SKM-1 (cell line): ENCODE measurements at regions not wholly inside any gene's neighbourhood (a gene's known extent, or its start where the extent isn't known, plus 50 kb on each side); places are given as distances from the start of the nearest gene placed in this dataset.
"Not testable (repeated sequence)": the region's sequence is repeated elsewhere in the genome, so short reads cannot be mapped to it uniquely, and the experiment has no call there.

Experiments
- DNase-seq: peaks from one replicate; lab custom pipeline; 2025; ENCODE audit not compliant: unreplicated experiment; lab: John Stamatoyannopoulos, UW

DNA sequence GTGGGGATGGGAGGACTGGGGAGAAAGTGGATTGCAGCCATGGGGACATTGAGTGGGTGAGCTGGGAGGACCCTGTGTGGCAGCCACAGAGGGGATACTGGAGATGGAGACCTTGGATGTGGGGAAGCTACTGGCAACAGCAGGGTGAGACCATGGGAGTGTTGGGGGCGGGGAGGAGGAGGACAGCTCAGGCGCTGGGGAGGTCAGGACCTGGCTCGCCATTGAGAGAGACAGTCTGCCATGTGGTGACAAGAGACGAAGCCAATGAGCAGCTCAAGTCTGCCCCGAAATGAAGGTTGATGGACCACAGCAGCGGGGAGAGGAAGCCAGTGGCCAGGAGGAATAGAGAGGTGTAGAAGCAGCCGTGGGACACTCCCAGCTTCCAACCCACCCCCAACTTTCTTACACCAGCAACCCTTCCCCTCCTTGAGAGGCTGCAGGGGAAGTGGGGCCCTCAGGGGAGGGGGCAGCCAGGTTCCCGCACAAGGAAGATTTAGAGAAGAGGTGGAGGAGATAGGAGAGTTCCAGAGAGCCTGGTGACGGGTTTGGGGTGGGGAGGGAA, 118.1 kb downstream of the ASB7 start:
- no peak for DNase-seq

DNA sequence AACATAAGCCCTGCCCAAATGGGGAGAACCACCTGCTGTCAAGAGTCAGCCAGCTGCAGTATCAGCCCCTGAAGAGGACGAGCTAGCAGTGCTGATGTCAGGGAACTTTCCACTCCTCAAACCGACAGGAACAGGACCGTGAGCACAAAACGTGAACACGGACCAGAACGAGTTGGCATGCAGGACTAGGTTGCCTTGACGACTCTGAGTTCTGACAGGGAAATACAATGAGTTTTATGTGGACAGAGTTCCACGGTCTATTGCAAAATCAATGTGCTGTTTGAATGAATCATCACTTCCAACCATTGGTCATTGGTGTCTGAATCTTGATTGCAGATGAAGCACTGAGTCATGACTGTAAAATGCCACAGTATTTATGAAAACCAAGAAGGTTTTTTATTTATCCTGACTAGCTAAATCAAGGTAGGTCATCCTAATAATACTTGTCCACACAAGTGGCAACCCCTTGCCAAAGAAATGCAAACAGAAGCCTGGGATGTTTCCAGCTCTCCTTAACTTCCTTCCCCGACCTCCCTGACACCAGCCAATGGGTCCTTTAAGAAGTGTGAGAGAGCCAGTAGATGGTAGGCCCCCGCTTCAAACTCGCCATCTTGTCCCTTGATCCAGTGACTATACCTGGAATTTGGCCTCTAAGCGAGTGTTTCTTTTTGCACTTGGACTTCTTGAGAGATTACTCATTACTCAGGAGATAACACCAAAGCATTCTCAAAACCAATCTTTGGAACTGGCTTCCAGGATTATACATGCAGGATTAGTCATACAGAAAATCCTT, 119.6 kb downstream of the ASB7 start:
- peak; percentile 64 for DNase-seq

DNA sequence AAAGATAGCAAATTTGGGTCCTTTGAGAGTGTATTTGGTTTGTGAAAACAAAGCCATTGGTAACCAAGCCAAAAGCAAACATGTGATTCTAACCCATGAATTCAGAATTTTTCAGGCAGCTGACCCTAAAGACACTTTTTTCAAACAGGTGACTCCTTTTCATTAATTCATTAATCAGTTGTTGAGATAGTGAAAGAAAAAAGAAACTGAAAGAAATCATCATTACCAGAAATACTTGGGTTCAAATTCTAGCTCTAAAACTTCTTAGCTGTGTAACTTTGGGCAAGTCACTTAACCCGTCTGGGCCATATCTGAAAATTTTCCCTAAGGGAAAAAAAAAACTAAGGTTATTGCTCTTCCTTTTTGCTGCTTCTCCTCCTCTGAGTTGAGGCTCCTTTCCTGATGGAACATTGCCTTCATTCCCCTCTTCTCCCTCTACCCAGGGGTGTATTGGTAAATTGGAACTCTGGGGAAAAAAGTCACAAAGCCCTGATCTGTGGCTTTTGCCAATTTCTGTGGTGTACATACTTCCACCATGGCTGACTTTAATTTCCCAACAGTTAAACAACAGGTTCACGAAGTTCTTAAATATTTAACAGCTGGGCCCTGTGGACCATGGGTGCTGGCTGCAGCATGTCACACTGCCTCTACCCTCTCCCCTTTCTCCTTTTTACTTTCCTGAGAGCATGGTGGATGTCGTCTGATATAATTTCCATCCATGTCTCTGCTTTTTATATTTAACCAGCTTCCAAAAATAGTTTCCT, 120.3 kb downstream of the ASB7 start:
- DNase-seq, result no peak

DNA sequence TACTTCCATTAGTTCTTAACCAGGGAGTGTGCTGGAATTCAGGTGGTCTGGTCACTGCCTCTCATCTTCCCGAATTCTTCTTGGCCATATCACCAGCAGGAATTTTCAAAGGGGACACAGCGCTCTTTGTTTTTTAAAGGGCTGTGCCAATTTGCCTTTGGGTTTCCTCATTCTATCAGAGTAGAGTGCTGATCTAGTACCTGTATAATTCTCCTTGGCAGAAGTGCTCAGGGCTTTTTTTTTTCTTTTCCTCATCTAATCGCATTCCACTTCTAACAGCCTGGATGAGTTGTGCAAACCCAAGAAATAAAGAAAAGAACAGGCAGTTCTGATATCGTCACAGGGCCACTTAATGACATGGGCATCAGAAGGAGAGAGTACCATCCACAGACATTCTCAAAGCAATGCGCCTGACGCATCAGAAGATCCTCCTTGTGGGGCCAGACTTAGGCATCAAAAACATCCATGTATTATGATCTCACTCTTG, 121.0 kb downstream of the ASB7 start:
- DNase-seq, result no peak

DNA sequence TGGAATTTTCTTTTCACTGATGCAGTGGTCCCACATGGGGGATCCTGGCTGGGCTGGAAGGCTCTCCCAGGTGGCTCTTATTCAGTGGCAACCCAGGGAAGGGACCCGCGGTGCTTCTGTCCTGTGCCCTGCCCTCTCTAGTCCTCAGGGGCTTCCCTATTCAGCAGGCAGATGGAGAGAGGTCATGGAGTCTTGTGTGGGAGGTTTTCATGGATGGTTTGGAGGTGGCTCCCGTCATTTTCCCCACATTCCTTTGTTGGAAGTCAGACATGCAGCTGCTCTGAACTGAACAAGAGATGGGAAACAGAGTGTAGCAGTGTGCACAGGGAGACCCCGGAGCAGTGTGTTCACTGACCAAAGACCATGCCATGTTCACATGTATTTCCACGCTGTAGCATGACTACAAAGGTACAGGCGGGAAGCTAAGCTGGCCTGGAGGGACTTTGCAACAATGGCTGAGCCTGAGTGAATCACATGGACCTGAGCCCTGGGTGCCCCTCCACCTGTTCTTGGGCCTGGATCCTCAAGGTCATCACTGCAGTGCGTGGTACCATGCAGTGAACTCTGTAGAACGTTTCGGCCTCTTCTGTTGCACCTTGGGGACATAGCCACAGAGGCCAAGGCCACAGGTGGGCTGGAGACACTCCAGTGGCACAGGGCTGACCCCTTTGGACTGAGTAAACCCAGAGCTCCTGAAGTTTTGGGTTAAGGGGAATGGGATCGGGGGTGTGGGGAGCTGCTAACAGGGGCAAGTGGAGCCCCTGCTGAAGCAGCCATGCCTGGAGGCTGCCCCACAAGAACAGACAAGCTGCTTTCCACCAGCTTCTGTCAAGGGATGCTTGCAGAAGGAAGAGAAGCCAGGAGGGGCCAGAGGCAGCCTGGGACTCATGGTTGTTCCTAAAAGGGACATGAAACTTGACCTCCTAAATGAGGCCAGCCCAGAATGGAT, 123.0 kb downstream of the ASB7 start:
- DNase-seq, result no peak

DNA sequence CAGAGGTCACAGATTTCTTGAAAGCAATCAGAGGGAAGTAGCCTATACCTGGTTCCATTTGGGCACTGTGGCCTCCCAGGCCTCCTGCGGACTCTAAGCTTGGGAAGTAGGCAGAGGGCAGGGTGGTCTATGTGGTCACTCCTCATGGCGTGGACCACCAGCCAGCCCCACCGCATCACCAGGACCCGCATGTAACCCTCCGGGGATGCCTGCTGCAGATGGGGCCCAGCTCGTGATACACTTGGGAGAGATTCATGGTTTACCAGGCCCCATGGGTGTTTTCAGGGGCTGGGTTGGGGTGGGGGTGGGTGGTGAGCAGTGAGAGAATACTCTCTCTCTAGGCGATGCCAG, 123.7 kb downstream of the ASB7 start:
- no peak for DNase-seq

DNA sequence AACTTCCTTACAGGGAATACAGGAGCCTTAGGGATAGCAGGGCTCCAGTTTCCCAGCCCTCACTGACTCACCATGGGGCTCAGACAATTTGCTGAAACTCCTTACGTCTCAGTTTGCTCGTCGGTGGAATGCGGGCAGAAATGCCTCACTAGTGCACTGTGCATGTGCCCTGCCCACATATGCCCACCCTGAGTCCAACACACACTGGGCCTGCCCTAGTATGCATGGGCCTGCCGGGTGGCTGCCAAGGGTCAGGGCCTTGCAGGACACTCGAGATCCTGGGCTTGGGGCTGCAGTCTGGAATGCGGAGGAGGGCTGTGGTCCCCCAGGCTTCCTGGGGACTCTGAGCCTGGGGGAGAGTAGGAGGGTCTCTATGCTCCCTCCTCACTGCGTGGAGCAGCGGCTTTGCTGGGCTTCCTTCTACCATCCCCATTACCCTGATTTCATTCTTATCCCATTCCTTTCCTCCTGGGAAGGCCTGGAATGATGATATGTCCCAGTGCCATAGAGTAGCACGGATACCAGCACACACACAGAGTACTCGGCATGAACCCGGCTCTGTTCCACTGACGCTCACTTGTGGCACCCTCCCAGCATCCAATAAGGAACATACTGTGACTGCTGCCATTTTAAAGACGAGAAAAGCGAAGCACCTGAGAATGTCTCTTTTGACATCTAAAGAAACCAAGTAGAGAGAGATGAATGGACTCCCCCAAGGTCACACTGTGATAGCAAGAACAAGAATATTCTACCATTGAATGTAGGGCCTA, 124.2 kb downstream of the ASB7 start:
- DNase-seq, result no peak

DNA sequence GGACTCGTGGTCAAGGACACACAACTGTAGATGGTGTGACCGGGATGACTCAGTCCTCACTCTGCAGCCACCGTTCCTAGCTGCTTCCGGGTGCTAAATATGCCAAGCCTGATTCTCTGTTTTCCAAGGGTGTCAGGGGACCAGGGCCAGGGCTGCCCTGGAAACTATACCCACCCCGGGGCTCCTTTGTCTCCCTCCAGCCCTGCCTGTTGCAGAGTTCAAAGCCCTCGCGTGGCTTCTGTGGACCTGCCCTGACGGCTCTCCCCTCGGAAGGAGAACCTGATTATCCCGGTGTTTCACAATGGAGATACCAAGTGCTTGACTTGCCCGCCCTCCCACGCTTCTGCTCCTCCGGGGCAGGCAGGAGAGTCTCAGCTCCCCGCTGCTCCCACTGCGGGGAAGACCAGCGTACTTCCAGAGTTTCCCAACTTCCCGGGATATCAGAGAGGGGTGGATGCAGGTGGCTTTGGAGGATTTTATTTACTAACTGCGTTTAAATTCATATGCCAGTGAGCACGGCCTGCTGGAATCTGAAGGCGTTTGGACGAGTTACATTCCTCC, 125.0 kb downstream of the ASB7 start:
- no peak for DNase-seq

DNA sequence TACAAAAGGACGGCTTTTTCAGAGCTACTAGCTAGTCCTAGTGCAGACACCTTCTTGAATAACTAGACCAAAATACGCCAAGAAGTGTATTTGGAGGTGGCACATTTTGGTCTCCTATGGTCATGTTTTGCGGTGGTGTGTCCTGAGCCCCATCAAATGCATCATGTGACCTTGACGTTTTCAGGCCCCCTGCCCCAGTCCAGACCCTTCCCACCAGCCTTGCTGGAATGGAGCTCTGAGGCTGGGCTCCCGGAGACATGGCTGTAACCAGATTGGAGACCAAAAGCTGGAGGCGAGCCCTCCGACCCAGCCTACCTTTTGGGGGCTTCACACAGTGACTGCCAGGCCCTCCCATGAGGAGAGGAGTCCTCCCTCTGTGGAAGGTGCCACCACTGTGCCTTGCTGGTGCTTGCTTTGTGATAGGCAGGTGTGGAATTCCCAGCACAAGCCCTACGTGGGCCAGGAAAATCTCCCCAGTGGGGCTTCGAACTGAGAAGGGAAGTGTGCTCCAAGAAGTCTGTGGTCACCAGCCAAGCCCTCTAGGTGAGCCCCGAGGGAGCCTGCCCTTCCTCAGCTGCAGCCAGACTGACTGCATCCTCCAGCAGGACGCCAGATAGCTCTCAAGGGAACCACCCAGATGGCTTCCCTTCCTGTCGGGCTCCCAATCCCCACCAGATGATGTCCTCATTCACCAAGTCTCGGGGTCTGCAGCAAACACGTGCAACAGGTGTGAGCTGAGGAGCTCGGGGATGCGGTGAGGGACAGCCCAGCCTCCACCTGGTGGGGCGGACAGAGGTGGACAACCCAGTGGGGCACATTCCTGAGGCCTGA, 126.2 kb downstream of the ASB7 start:
- no peak for DNase-seq

DNA sequence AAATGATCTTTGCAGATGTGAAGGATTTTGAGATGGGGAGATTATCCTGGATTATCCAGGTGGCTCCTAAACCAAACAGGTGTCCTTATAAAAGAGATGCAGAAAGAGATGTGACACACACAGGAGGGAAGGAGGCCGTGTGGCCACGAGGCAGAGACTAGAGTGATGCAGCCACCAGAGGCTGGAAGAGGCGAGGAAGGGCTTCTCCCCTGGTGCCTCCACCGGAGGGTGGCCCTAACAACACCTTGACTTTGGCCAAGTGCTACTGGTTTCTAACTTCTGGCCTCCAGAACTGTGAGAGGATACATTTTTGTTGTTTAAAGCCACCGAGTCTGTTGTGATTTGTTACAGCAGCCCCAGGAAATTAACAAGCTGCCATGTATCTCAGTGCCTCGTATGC, 127.1 kb downstream of the ASB7 start:
- no peak for DNase-seq

DNA sequence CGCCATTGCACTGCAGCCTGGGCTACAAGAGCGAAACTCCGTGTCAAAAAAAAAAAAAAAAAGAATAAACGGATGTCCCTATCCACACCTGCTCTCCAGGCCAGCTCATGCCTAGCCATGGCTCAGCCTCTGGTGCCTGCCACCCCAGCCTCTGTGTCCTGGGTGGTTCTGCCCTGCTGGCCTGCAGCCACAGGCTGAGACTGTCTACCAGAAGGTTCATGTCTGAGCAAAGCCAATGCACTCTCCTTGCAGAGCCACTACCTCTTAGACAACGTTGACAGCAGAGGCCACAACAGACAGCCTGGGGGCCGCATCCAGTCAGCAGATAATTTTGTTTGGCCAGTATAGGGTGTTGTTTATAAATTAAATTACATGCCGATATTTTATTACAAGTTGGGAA, 127.7 kb downstream of the ASB7 start:
- no peak for DNase-seq

DNA sequence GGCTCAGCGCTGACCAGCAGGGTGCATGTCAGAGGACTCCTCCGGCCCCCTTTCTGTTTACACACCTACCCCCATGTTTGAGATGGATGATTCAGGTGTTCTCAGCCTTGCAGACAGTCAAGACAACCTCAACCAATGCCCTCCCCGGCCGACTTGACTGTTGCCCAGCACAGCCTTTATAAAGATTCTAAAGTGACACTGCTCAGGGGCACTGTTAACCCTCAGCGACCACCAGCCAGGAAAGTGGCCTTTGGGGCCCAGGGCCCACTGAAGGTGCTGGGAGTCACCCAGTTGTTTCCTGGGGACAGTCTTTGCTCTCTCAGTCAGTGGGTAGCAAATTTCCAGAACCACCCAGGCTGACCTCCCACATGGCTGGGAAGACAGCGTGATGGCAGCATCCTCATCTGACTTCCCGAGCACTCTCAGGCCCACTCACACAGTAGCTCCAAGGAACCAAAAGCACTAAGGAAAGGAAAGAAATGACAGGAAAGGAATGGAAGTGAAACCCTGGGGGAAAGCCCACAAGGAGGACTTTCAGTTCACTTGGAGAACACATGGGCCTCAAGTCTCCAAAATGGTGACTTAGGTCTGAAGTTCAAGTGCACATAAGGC, 128.4 kb downstream of the ASB7 start:
- no peak for DNase-seq

DNA sequence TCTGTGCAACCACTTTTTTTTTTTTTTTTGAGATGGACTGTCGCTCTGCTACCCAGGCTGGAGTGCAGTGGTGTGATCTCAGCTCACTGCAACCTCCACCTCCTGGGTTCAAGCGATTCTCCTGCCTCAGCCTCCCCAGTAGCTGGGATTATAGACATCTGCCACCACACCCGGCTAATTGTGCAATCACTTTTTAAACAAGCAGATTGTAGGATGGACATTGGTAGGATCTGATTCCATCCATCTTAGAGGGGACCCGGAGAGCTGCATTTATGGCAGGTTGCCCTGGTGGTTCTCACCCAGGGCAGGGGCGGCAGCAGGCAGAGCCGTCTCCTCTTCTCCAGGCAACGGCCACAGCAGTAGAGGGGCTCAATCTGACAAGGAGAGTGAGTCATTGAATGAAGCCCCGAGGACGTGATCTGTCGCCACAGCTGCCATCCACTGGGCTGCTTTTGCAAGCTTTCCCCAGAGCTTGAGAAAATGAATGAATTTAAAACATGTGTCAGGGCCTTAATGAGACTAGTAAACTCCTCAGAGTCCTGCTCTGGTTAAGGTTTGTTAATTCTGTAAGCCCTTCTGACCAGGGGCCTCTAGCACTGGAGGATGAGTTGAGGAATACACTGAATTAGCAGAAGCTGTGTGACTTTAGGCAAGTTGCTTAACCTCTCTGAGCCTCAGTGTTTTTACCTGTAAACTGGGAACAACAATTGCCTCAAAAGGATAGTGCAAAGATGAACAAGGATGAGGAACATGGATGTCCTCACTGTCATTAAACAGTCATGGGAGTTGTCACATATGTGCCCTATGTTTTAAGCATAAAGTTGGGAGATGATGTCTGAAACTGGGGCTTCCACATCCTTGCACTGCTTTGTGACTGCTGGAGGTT, 129.1 kb downstream of the ASB7 start:
- DNase-seq, result no peak

DNA sequence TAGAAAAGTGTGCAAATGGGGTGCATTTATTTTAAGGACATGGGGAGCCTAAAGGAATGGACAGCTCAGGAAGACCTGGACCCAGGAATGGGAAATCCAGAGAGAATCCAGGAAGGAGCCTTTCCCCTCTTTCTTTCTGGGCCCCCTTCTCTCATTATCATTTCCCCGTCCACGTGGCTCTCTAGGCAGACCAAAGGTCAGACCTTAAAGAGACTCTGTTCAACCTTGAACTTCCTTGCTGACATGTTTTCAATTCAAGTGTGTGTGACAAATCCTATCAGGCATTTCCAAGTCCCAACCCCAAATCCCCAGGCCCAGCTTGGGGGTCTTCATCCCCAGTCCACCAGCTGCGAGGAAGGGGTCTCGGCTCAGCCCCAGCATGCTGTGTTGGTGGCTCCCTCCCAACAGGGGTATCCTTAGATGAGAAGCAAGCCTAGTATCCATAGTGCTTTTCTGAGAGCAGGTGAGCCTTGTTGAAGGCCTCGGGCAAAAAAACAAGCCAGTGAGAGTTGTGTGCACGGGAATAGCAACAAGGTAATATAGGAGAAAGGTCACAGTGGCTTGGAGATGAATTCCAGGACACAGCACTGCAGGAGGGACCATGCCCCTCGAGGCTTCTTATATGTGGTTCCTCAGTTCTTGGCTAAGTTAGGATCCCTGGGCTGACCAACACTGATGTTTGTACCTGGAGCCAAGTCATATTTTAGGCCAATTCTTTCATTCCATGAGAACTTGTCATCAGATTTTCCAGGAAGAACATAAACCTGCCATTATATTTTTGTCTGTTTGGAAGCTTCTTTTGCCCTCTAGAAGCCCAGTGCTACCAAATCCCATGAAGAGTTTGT, 130.0 kb downstream of the ASB7 start:
- DNase-seq, result no peak

DNA sequence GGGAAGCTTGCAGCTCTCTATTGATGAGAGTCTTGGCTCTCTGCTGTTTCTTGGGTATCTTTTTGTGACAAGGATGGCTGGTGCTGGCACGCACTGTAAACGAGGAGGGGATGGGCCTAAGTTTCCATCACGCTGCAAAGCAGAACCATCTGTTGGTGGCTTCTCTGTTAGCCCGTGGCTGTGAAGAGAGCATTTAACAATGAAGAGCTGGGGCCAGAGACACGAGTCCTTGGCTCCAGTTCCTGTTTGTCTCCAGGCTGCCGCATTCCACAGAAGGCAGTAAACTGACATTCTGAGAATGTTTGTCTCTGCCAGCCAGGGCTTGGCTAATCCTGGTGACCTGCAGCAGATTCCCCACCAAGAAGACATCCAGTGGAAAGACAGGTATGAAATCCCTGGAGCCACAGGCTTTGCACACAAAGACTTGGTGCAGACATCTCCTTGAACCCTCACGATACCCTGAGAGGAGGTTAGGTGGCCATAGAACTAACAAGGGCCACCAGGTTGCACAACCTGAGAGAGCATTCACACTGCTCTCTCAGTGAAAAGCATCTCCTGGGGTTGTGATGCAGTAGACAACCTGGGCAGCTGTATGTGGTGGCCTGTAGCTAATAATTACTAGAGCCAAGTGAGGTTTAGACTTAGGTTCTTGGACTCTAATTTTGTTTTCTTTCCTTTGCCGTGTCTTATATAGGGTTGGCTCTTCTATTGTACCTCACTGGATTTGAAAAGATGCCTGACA, 130.9 kb downstream of the ASB7 start:
- DNase-seq, result no peak

DNA sequence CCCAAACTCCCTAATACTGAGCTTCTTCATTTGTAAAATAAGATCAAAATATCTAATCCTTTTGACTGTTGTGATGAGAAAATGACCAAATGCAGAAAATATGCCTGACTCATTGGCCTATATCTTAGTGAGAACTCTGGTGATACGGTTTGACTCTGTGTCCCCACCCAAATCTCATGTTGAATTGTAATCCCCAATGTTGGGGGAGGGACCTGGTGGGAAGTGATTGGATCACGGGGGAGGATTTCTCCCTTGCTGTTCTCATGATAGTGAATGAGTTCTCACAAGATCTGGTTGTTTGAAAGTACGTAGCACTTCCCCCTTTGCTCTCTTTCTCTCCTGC, 131.4 kb downstream of the ASB7 start:
- not testable (repeated sequence) for DNase-seq
